ENCODE measurements at regions not wholly inside any gene's neighbourhood (a gene's known extent, or its start where the extent isn't known, plus 50 kb on each side); places are given as distances from the start of the nearest gene placed in this dataset.

- peaks cover 89% of the 10 kb centered on the region for H3K4me1 ChIP-seq
Observed at GRCh38 chr1:109821831-109822745, 58.4 kb upstream of the EPS8L3 start.

GRCh38 chr1:109821221-109821669 lies 57.5 kb upstream of the EPS8L3 start:
- peak; percentile 66 to 73 for ATAC-seq
- TF ChIP-seq, protein P1, sequence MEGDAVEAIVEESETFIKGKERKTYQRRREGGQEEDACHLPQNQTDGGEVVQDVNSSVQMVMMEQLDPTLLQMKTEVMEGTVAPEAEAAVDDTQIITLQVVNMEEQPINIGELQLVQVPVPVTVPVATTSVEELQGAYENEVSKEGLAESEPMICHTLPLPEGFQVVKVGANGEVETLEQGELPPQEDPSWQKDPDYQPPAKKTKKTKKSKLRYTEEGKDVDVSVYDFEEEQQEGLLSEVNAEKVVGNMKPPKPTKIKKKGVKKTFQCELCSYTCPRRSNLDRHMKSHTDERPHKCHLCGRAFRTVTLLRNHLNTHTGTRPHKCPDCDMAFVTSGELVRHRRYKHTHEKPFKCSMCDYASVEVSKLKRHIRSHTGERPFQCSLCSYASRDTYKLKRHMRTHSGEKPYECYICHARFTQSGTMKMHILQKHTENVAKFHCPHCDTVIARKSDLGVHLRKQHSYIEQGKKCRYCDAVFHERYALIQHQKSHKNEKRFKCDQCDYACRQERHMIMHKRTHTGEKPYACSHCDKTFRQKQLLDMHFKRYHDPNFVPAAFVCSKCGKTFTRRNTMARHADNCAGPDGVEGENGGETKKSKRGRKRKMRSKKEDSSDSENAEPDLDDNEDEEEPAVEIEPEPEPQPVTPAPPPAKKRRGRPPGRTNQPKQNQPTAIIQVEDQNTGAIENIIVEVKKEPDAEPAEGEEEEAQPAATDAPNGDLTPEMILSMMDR (IDR thresholded peaks at IDR 0.05) = no peak
- Histone ChIP-seq H3K4me1 (peaks cover 85% of the 10 kb centered on the region), H3K27me3 (ENCODE audit: low read depth) (no peaks in the 10 kb centered on the region), H3K9me3 (no peaks in the 10 kb centered on the region), H3K36me3 (no peaks in the 10 kb centered on the region), H3K27ac (peak overlapping the region; percentile 51), H3K4me3 (no peak overlapping the region)
- intact Hi-C loops (cut with DNase I) = no loop called here
- peak; percentile 84 for DNase-seq

More at GRCh38 chr1:109821831-109822745, 58.4 kb upstream of the EPS8L3 start:
- ATAC-seq (peak; percentile 55 to 78), DNase-seq (peak; percentile 73)
- no peaks in the 10 kb centered on the region for H3K27me3 ChIP-seq (ENCODE audit: low read depth)
- peak overlapping the region; percentile 51 for H3K27ac ChIP-seq
- intact Hi-C loops (cut with DNase I) = no loop called here
- no peaks in the 10 kb centered on the region for H3K9me3 ChIP-seq
- no peaks in the 10 kb centered on the region for H3K36me3 ChIP-seq
- H3K4me3 ChIP-seq = no peak overlapping the region
- TF ChIP-seq, protein P1 (IDR thresholded peaks at IDR 0.05) = no peak

DNA sequence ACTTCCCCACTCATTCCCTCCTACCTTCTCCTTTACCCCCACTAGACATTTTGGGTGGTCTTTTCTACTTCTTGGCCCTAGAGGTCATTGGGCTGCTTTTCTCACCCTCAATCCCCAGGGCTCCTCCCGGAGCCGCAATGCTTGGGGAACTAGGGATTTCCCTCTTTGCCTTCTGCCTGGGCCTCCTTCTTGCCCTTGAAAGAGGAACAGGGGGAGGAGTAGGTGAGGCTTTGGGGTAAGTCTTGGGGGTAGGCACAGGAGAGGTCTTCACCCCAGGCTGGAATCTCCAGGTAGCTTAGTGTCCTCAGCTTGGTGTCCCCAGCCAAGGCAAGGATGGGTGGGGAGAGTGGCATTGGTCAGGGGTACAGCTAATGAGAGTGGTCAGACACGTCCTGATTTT lies 56.2 kb upstream of the EPS8L3 start:
- DNase-seq (no peak), ATAC-seq (no peak)
- no peak overlapping the region for H3K4me3 ChIP-seq
- no peaks in the 10 kb centered on the region for H3K27me3 ChIP-seq (ENCODE audit: low read depth)
- no peaks in the 10 kb centered on the region for H3K36me3 ChIP-seq
- peaks cover 4% of the 10 kb centered on the region for H3K9me3 ChIP-seq
- no peak overlapping the region for H3K27ac ChIP-seq
- H3K4me1 ChIP-seq = peaks cover 74% of the 10 kb centered on the region
- intact Hi-C loops (cut with DNase I) = no loop called here
- TF ChIP-seq, protein P1 (IDR thresholded peaks at IDR 0.05) = no peak

GRCh38 chr1:109818988-109819764 lies 55.5 kb upstream of the EPS8L3 start:
- Histone ChIP-seq H3K4me1 (peaks cover 67% of the 10 kb centered on the region), H3K36me3 (no peaks in the 10 kb centered on the region), H3K9me3 (peaks cover 4% of the 10 kb centered on the region), H3K27me3 (ENCODE audit: low read depth) (no peaks in the 10 kb centered on the region), H3K27ac (peak overlapping the region; percentile 49), H3K4me3 (no peak overlapping the region)
- ATAC-seq = no peak
- intact Hi-C loops (cut with DNase I) = no loop called here
- TF ChIP-seq, protein P1 (IDR thresholded peaks at IDR 0.05) = no peak
- no peak for DNase-seq

GRCh38 chr1:109818271-109818987 lies 54.7 kb upstream of the EPS8L3 start:
- TF ChIP-seq, protein P1 (IDR thresholded peaks at IDR 0.05) = no peak
- Histone ChIP-seq H3K27ac (peak overlapping the region; percentile 49), H3K36me3 (no peaks in the 10 kb centered on the region), H3K4me1 (peaks cover 59% of the 10 kb centered on the region), H3K27me3 (ENCODE audit: low read depth) (no peaks in the 10 kb centered on the region), H3K4me3 (no peak overlapping the region), H3K9me3 (peaks cover 4% of the 10 kb centered on the region)
- intact Hi-C loops (cut with DNase I) = no loop called here
- no peak for DNase-seq
- no peak for ATAC-seq
